PC-9 (cell line): ENCODE measurements at regions not wholly inside any gene's neighbourhood (a gene's known extent, or its start where the extent isn't known, plus 50 kb on each side); places are given as distances from the start of the nearest gene placed in this dataset.

Experiments
- BruUV-seq: library from RNA; stranded (reverse); fragments of 400-500 nt; replicated peaks from 2 replicates; lab custom pipeline; 2021; lab: Mats Ljungman, UMichigan
- CTCF ChIA-PET: fragments of 300-600 bp; sonication (Branson Sonifier 250); formaldehyde crosslinking; loops from one replicate; lab custom pipeline; 2022; ENCODE audit warnings: antibody characterized with exemption; lab: Charles Lee
- POLR2A ChIA-PET: fragments of 300-600 bp; sonication (Branson Sonifier 250); formaldehyde crosslinking; loops from one replicate; lab custom pipeline; 2022; ENCODE audit warnings: antibody characterized with exemption; ENCODE audit not compliant: unreplicated experiment; lab: Charles Lee
- DNase-seq, 2 experiments: peaks; one replicate each; pipeline versions ENCODE4 v3.0.0 to v3.0.0-alpha.2; 2015 to 2022; ENCODE audit warnings: mixed read lengths in 1 of 2
- H2AFZ ChIP-seq: fragments of 200-600 bp; sonication (generic); 2 replicates; pipeline ENCODE4 v1.8.1; 2017; ENCODE audit warnings: antibody characterized with exemption
- H3F3A ChIP-seq: fragments of 200-600 bp; sonication (generic); 2 replicates; pipeline ENCODE4 v1.8.1; 2017; ENCODE audit warnings: antibody characterized with exemption, mild to moderate bottlenecking, low read depth; ENCODE audit not compliant: insufficient read depth
- H3K27ac ChIP-seq: fragments of 200-600 bp; sonication (generic); 2 replicates; pipeline ENCODE4 v1.6.1; 2016; ENCODE audit warnings: mixed run types
- H3K27me3 ChIP-seq: fragments of 200-600 bp; sonication (generic); 2 replicates; pipeline ENCODE4 v1.6.1; 2016; ENCODE audit warnings: low read depth, mixed run types; ENCODE audit not compliant: insufficient read depth
- H3K36me3 ChIP-seq: fragments of 200-600 bp; sonication (generic); 2 replicates; pipeline ENCODE4 v1.6.1; 2016; ENCODE audit warnings: low read depth, mixed run types
- H3K4me1 ChIP-seq: fragments of 200-600 bp; sonication (generic); replicated peaks from 2 replicates; pipeline ENCODE4 v1.6.1; 2016; ENCODE audit warnings: mixed run types; ENCODE audit not compliant: insufficient read depth
- H3K4me2 ChIP-seq: fragments of 200-600 bp; sonication (generic); 2 replicates; pipeline ENCODE4 v1.6.1; 2017; ENCODE audit warnings: mixed run types
- H3K4me3 ChIP-seq: fragments of 200-600 bp; sonication (generic); 2 replicates; pipeline ENCODE4 v1.6.1; 2016; ENCODE audit warnings: mixed run types
- H3K79me2 ChIP-seq: fragments of 200-600 bp; sonication (generic); 2 replicates; pipeline ENCODE4 v1.6.1; 2017; ENCODE audit warnings: low read depth, mixed run types
- H3K9me2 ChIP-seq: fragments of 200-600 bp; sonication (generic); 2 replicates; pipeline ENCODE4 v1.8.1; 2017; ENCODE audit warnings: mild to moderate bottlenecking; ENCODE audit not compliant: insufficient read depth
- H3K9me3 ChIP-seq: fragments of 200-600 bp; sonication (generic); 2 replicates; pipeline ENCODE4 v1.8.1; 2016; ENCODE audit warnings: low read depth; ENCODE audit not compliant: insufficient read depth
- H4K20me1 ChIP-seq: fragments of 200-600 bp; sonication (generic); 2 replicates; pipeline ENCODE4 v1.8.1; 2017; ENCODE audit not compliant: insufficient read depth
- CTCF ChIP-seq: fragments of 200-600 bp; sonication (generic); conservative IDR thresholded peaks from 2 replicates; pipeline ENCODE4 v1.6.1; 2017; ENCODE audit warnings: mixed run types, antibody characterized with exemption, mild to moderate bottlenecking, moderate library complexity
- EZH2 ChIP-seq: fragments of 200-600 bp; sonication (generic); IDR thresholded peaks from 2 replicates; pipeline ENCODE4 v1.8.0; 2017; ENCODE audit warnings: antibody characterized with exemption, low read depth
- intact Hi-C: fragments of 100-400 bp; cut with micrococcal nuclease; formaldehyde crosslinking; loops from one replicate; pipeline ENCODE4 v1.10.0; 2022; ENCODE audit not compliant: unreplicated experiment

DNA sequence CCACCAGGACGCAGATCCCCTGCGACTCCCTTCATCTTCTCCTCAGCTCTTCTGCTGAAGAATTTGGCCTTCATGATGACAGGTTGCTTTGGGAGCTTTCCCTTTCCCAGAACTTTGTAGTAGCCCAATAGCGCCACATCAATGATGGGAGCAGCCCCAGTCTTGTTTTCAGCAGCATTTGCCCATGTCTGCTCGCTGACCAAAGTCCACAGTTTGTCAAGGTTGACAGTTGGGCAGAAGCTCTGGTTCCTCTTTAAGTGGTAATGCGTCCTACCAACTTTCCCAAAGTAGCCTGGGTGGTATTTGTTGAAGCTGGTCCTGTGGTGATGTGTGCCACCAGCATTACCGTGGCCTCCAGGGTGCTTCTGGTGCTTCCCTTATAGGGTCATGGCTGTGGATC is 62.2 kb downstream of the GCNT4 start:
- H3K4me2 ChIP-seq: no peak overlapping the region
- H3K9me2 ChIP-seq: no peaks in the 10 kb centered on the region
- BruUV-seq: no TSS peak
- no peaks in the 10 kb centered on the region for H3K9me3 ChIP-seq
- no peaks in the 10 kb centered on the region for H3K36me3 ChIP-seq
- ChIA-PET CTCF (no interaction called here), POLR2A (no interaction called here)
- intact Hi-C loops: no loop called here
- no peaks in the 10 kb centered on the region for H3K79me2 ChIP-seq
- H4K20me1 ChIP-seq: no peaks in the 10 kb centered on the region
- H3K27me3 ChIP-seq: no peaks in the 10 kb centered on the region
- H3K27ac ChIP-seq: no peak overlapping the region
- H2AFZ ChIP-seq: no peak overlapping the region
- TF ChIP-seq CTCF: no peak
- no peak for TF ChIP-seq EZH2
- no peaks in the 10 kb centered on the region for H3F3A ChIP-seq
- H3K4me1 ChIP-seq: peaks cover 6% of the 10 kb centered on the region; the same call in 1 of the 2 replicates
- no peak overlapping the region for H3K4me3 ChIP-seq
- DNase-seq: no peak

DNA sequence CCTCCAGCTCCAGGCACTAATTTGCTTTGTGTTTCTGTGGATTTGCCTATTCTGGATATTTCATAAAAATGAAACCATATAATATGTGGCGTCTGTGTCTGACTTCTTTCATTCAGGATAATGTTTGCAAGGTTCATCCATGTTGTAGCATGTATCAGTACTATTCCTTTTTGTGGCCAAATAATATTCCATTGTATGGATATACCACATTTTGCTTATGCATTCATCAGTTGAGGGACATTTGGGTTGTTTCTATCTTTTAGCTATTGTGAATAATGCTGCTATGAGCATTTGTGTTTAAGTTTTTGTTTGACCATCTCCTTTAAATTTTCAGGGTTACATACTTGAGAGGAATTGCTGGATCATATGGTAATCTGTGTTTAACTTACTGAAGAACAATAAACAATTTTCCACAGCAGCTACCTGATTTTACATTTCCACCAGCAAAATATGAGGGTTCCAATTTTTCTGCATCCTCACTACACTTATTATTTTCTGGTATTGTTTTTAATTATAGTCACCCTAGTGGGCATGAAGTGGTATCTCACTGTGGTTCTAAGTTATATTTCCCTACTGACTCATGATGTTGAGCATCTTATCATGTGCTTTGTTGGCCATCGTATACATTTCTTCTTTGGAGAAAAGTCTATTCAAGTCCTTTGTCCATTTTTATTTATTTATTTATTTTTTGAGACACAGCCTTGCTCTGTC is 63.9 kb downstream of the GCNT4 start:
- Histone ChIP-seq H3K36me3 (no peaks in the 10 kb centered on the region), H4K20me1 (no peaks in the 10 kb centered on the region), H3K79me2 (no peaks in the 10 kb centered on the region), H3K27ac (no peak overlapping the region), H2AFZ (no peak overlapping the region), H3K4me2 (no peak overlapping the region), H3K4me1 (peaks cover 6% of the 10 kb centered on the region; the same call in 1 of the 2 replicates), H3K9me2 (no peaks in the 10 kb centered on the region), H3F3A (no peaks in the 10 kb centered on the region), H3K27me3 (no peaks in the 10 kb centered on the region), H3K4me3 (no peak overlapping the region), H3K9me3 (no peaks in the 10 kb centered on the region)
- TF ChIP-seq EZH2: no peak
- TF ChIP-seq CTCF: no peak
- intact Hi-C loops: no loop called here
- CTCF ChIA-PET: no interaction called here
- DNase-seq: no peak
- POLR2A ChIA-PET: no interaction called here
- no TSS peak for BruUV-seq

DNA sequence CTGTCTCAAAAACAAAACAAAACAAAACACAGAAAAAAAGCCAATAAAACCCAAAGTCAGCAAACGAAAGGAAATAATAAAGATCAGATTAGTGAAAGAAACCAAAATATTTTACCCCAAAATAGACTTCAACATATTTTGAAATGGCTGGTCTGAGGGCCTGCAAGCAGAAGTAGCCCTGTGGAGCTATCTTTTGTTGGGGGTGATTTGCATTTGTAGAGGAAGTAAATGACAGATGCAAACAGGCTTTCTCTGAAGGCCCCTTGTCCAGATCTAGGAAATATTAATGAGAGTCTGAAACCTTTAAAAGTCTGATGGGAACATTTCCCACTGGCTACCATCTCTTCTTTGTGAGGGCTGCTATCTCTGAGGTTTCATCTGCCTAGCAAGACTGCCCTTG is 74.0 kb downstream of the GCNT4 start:
- H2AFZ ChIP-seq: no peak overlapping the region
- no peak for TF ChIP-seq EZH2
- TF ChIP-seq CTCF: no peak
- no peaks in the 10 kb centered on the region for H3K27me3 ChIP-seq
- H3K4me3 ChIP-seq: no peak overlapping the region
- CTCF ChIA-PET: no interaction called here
- no peaks in the 10 kb centered on the region for H3K4me1 ChIP-seq
- H3K9me3 ChIP-seq: no peaks in the 10 kb centered on the region
- H3K36me3 ChIP-seq: no peaks in the 10 kb centered on the region
- H4K20me1 ChIP-seq: no peaks in the 10 kb centered on the region
- H3K9me2 ChIP-seq: no peaks in the 10 kb centered on the region
- no TSS peak for BruUV-seq
- no peak overlapping the region for H3K4me2 ChIP-seq
- no peak for DNase-seq
- no peak overlapping the region for H3K27ac ChIP-seq
- POLR2A ChIA-PET: no interaction called here
- no peaks in the 10 kb centered on the region for H3F3A ChIP-seq
- H3K79me2 ChIP-seq: no peaks in the 10 kb centered on the region
- intact Hi-C loops: no loop called here
